ENCODE measurements at regions not wholly inside any gene's neighbourhood (a gene's known extent, or its start where the extent isn't known, plus 50 kb on each side); places are given as distances from the start of the nearest gene placed in this dataset.

DNA sequence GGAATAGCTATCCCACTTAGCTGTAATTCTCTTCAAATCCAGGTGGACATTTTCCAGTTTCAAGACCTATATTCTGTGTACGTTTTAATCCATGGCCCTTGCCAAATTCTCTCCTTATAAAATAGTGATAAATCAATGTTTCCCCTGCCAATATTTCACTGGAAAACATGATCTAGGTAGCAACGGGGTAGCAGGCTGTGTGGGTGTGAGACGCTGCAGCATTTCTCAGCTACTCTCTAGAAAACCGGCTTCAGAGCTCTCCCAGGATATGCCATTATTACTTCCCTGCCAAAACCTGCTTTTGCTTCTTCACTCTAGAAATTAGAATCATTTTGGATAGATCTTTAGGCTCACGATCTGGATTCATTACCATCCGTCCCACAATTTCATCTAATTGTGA, 82.1 kb upstream of the SIPA1L2 start:
- TF ChIP-seq, protein P1, sequence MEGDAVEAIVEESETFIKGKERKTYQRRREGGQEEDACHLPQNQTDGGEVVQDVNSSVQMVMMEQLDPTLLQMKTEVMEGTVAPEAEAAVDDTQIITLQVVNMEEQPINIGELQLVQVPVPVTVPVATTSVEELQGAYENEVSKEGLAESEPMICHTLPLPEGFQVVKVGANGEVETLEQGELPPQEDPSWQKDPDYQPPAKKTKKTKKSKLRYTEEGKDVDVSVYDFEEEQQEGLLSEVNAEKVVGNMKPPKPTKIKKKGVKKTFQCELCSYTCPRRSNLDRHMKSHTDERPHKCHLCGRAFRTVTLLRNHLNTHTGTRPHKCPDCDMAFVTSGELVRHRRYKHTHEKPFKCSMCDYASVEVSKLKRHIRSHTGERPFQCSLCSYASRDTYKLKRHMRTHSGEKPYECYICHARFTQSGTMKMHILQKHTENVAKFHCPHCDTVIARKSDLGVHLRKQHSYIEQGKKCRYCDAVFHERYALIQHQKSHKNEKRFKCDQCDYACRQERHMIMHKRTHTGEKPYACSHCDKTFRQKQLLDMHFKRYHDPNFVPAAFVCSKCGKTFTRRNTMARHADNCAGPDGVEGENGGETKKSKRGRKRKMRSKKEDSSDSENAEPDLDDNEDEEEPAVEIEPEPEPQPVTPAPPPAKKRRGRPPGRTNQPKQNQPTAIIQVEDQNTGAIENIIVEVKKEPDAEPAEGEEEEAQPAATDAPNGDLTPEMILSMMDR (IDR thresholded peaks at IDR 0.05): no peak
- TF ChIP-seq ZFX (IDR thresholded peaks at IDR 0.05; ENCODE audit: borderline replicate concordance): no peak

Data from 22Rv1 (cell line).